ENCODE measurements at regions not wholly inside any gene's neighbourhood (a gene's known extent, or its start where the extent isn't known, plus 50 kb on each side); places are given as distances from the start of the nearest gene placed in this dataset.
"Not testable (repeated sequence)": the region's sequence is repeated elsewhere in the genome, so short reads cannot be mapped to it uniquely, and the experiment has no call there.

DNA sequence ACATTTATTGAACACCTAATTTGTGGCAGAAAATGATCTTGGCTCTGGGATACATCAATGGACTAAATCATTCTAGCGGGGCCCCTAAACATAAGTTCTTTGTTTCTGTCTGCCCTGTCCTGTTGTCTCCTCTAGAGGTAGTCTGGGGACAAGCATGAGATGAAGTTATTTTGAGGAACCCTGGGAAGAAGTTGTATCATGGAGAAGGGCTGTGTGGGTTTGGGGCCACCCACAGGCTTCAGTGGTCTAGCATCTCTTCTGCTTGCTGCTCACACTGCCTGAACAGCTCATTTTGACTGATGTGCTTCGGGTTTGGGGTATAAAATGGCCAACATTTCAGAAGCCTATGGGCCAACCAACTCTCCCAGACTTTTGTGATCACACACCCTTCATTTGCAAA lies 50.3 kb upstream of the OSBPL11 start:
- Mint-ChIP-seq H3K4me1 (no peaks in the 10 kb centered on the region), H3K36me3 (ENCODE audit: low read depth) (no peaks in the 10 kb centered on the region), H3K27me3 (no peaks in the 10 kb centered on the region), H3K4me3 (no peak overlapping the region), H3K9me3 (no peaks in the 10 kb centered on the region), H3K27ac (no peak overlapping the region)
- no peak for ATAC-seq (replicated peaks)

DNA sequence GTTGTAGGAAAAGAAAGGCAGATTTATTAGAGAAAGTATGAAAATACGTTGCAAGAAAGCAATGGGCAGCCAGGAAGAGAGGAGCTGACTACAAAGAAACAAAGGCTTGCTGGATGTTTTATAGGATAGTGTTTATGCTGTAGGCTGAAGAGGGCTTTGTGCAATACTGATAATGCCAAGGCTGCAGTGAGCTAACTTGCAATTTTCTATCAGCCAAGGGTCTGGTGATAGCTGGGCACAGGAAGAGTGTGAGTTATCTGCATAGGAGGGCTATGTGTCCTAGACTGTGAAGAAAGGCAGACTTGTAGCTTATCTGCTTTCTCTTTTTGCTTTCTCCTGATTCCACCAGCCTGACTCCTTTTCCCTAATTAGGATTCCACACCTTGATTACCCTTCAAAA lies 51.3 kb upstream of the OSBPL11 start:
- no peaks in the 10 kb centered on the region for H3K36me3 Mint-ChIP-seq (ENCODE audit: low read depth)
- H3K9me3 Mint-ChIP-seq, result no peaks in the 10 kb centered on the region
- H3K27ac Mint-ChIP-seq, result no peak overlapping the region
- no peak for ATAC-seq (replicated peaks)
- no peaks in the 10 kb centered on the region for H3K27me3 Mint-ChIP-seq
- H3K4me1 Mint-ChIP-seq, result no peaks in the 10 kb centered on the region
- no peak overlapping the region for H3K4me3 Mint-ChIP-seq

DNA sequence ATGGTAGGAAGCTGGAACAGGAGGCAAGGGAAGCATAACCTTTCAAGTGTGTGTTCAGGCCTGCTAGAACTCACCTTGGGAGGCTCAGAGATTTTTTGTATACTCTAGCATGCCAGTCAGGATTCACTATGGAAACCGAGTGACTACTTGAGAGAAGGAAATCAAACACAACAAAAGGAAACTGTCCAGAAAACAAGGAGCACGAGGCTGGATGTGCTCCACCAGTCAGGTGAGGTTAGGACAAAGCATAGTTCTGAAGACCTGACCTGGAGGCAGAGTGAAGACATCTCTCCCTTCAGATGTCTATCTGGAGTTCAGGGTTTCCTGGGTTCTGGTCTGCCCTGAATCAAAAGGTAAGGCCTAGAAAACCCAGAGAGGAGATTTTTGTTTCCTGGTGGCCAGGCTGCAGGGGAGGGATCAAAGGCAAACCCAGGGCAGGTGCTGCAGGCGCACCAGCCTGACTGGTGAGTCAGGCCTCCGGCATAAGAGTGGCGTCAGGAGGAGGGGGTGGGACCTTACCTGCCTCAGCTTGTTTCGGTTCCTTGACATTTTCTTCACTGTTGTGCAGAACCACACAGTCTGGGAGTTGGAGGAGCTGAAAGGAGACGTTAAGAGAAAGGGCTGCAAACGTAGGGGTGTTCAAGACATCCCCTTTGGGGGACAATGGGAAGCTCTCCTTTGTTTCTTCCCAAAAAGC lies 52.2 kb upstream of the OSBPL11 start:
- no peaks in the 10 kb centered on the region for H3K36me3 Mint-ChIP-seq (ENCODE audit: low read depth)
- no peak overlapping the region for H3K27ac Mint-ChIP-seq
- no peaks in the 10 kb centered on the region for H3K9me3 Mint-ChIP-seq
- H3K27me3 Mint-ChIP-seq, result no peaks in the 10 kb centered on the region
- no peak for ATAC-seq (replicated peaks)
- no peaks in the 10 kb centered on the region for H3K4me1 Mint-ChIP-seq
- no peak overlapping the region for H3K4me3 Mint-ChIP-seq

DNA sequence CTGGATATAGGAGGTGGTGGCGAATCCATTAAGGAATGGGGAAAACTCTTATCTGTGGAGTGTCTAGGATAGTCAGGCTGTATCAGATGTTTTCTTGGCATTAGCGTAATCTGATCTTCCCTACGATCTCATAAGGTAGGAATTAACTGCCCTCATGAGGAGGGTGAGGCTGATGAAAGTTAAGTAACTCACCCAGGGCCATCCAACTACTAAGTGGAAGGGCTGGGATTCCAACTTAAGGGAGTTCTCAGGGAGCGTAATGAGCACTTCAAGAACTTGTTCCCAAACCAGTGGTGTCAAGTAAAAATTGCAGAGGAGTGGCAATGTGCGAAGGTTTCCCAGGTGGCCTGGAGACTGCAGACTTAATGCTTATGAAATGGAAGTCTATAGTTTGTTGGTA lies 55.9 kb upstream of the OSBPL11 start:
- no peaks in the 10 kb centered on the region for H3K27me3 Mint-ChIP-seq
- no peaks in the 10 kb centered on the region for H3K36me3 Mint-ChIP-seq (ENCODE audit: low read depth)
- no peak overlapping the region for H3K4me3 Mint-ChIP-seq
- ATAC-seq (replicated peaks), result no peak
- H3K27ac Mint-ChIP-seq, result no peak overlapping the region
- H3K9me3 Mint-ChIP-seq, result no peaks in the 10 kb centered on the region
- H3K4me1 Mint-ChIP-seq, result no peaks in the 10 kb centered on the region

DNA sequence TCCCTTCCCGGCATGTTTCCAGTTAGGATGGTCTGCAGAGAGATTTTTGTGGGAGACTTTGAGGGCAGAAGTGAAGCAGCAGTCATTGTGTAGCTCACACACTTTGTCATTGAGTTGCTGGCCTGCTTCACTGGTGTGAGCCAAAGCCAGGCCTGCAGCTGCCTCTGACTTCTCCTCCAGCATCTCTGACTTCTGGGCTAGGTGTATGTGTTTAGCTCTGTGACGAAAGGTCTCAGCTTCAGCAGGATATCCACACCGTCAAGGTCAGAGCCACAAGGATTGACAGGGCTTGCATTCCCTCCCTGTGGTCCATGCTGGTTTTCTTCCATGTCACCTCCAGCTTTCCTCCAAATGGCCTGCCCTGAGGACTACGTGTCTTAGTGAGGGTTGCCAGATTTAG lies 57.1 kb upstream of the OSBPL11 start:
- ATAC-seq (replicated peaks), result no peak
- no peaks in the 10 kb centered on the region for H3K36me3 Mint-ChIP-seq (ENCODE audit: low read depth)
- H3K4me1 Mint-ChIP-seq, result no peaks in the 10 kb centered on the region
- H3K27me3 Mint-ChIP-seq, result no peaks in the 10 kb centered on the region
- H3K4me3 Mint-ChIP-seq, result no peak overlapping the region
- no peaks in the 10 kb centered on the region for H3K9me3 Mint-ChIP-seq
- no peak overlapping the region for H3K27ac Mint-ChIP-seq

DNA sequence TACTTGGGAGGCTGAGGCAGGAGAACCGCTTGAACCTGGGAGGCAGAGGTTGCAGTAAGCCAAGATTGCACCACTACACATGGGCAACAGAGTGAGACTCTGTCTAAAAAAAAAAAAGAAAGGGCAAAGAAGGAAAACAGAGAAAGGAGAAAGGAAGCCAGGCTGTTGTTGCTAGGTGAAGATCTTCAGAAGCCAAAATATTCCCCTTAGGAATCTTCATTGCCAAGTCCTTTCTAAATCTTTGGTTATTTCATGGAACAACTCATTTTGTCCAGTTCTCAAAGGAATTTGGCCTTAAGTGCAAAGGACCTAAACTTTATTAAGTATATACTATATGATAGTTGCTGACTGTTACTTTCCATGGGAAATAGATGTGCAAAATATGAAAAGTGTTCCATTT lies 59.2 kb upstream of the OSBPL11 start:
- H3K4me1 Mint-ChIP-seq, result no peaks in the 10 kb centered on the region
- no peak overlapping the region for H3K4me3 Mint-ChIP-seq
- H3K9me3 Mint-ChIP-seq, result no peaks in the 10 kb centered on the region
- H3K36me3 Mint-ChIP-seq (ENCODE audit: low read depth), result no peaks in the 10 kb centered on the region
- H3K27me3 Mint-ChIP-seq, result no peaks in the 10 kb centered on the region
- ATAC-seq (replicated peaks), result no peak
- no peak overlapping the region for H3K27ac Mint-ChIP-seq

DNA sequence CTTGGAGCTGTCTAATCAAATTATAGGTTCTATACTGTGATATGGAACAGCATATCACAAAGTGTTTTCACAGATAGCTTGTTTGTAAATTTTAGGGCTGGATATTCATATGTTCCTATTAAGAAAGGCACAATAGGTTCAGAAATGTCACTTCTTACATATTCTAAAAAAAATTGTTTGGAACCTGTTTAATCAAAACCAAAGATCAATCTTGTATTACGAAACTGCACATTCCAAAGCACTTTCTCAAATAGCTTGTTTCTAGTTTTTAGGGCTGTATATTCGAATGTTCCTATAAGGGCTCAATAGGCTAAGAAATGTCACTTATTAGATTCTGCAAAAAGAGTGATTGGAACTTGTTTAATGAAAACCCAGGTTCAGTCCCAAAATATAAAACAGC lies 67.4 kb upstream of the OSBPL11 start:
- H3K9me3 Mint-ChIP-seq, result no peaks in the 10 kb centered on the region
- no peak for ATAC-seq (replicated peaks)
- H3K4me3 Mint-ChIP-seq, result no peak overlapping the region
- H3K27ac Mint-ChIP-seq, result no peak overlapping the region
- no peaks in the 10 kb centered on the region for H3K27me3 Mint-ChIP-seq
- no peaks in the 10 kb centered on the region for H3K4me1 Mint-ChIP-seq
- no peaks in the 10 kb centered on the region for H3K36me3 Mint-ChIP-seq (ENCODE audit: low read depth)

DNA sequence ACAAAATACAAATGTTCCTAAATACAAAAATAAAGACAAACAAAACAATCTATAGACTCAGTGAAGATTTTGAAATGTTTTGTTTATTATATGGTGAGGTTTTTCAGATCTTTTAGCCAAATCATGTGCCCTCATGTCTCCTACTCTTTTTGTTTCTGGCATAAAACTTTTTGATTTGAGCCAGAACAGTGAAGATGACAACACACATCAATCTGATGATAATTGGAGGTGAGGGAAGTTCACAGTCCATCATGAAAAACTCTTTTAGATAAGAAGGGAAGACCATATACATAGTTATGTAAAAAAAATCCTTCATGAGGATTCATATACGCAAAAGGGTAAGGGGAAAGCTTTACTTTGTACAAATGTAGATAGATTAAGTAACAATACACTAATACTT lies 75.1 kb upstream of the OSBPL11 start:
- ATAC-seq (replicated peaks), result no peak
- Mint-ChIP-seq H3K4me3 (no peak overlapping the region), H3K27ac (peak overlapping the region; percentile 6), H3K36me3 (ENCODE audit: low read depth) (no peaks in the 10 kb centered on the region), H3K4me1 (no peaks in the 10 kb centered on the region), H3K27me3 (peaks cover 6% of the 10 kb centered on the region), H3K9me3 (no peaks in the 10 kb centered on the region)

DNA sequence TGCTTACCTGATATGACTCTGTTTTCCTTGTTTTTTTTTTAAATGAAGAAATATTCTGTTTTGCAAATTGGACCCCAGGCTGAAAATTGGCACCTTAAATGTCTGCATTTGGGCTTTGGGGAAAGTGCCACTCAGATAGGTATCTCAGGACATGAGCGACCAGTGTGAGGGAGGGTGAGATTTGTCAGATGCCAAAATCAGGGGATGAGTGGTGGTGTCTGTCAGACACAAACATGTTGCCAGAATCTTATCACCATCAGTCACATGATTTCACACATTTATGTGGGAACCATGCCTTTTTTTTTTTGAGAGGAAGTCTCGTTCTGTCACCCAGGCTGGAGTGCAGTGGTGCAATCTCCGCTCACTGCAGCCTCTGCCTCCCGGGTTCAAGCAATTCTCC lies 75.6 kb upstream of the OSBPL11 start:
- Mint-ChIP-seq H3K4me1 (no peaks in the 10 kb centered on the region), H3K27me3 (peaks cover 6% of the 10 kb centered on the region), H3K36me3 (ENCODE audit: low read depth) (no peaks in the 10 kb centered on the region), H3K4me3 (no peak overlapping the region), H3K27ac (no peak overlapping the region), H3K9me3 (no peaks in the 10 kb centered on the region)
- ATAC-seq (replicated peaks), result no peak

DNA sequence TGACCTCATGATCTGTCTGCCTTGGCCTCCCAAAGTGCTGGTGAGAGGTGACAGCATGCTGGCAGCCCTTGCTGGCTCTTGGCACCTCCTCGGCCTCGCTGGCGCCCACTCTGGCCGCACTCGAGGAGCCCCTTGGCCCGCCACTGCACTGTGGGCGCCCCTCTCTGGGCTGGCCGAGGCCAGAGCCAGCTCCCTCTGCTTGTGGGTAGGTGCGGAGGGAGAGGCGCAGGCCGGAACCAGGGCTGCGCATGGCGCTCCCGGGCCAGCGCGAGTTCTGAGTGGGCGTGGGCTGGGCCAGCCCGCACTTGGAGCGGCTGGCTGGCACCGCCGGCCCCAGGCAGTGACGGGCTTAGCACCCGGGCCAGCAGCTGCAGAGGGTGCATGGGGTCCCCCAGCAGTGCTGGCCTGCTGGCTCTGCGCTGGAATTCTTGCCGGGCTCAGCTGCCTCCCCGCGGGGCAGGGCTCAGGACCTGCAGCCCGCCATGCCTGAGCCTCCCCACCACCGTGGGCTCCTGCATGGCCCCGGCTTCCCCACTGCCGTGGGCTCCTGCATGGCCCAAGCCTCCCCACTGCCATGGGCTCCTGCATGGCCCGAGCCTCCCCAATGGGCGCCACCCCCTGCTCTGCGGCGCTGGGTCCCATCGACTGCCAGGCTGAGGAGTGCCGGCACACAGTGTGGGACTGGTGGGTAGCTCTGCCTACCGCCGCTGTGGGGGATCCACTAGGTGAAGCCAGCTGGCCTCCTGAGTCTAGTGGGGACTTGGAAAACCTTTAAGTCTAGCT lies 76.4 kb upstream of the OSBPL11 start:
- no peak overlapping the region for H3K27ac Mint-ChIP-seq
- H3K4me3 Mint-ChIP-seq, result no peak overlapping the region
- no peaks in the 10 kb centered on the region for H3K36me3 Mint-ChIP-seq (ENCODE audit: low read depth)
- no peak for ATAC-seq (replicated peaks)
- no peaks in the 10 kb centered on the region for H3K4me1 Mint-ChIP-seq
- H3K9me3 Mint-ChIP-seq, result no peaks in the 10 kb centered on the region
- peaks cover 6% of the 10 kb centered on the region for H3K27me3 Mint-ChIP-seq

DNA sequence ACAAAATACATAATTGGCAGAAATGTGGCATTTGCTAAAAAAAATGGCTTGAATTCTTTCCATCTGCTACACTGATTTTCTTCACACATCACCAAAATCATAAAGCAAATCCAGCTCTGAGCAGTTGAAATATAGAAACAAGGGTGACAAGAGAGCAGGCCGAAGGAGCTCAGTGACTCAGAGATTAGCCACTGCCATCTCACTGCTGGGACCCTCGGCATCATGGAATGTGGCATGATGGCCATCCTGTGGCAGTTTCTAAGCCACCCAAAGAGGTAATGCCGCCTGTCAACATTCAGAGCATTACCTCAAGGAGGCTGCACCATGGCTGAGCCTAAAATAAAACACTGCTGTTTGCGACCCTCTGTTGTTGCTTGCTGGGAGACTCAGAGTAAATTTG lies 80.5 kb upstream of the OSBPL11 start:
- Mint-ChIP-seq H3K4me3 (no peak overlapping the region), H3K27me3 (peaks cover 6% of the 10 kb centered on the region), H3K4me1 (no peaks in the 10 kb centered on the region), H3K27ac (no peak overlapping the region), H3K36me3 (ENCODE audit: low read depth) (no peaks in the 10 kb centered on the region), H3K9me3 (no peaks in the 10 kb centered on the region)
- no peak for ATAC-seq (replicated peaks)

DNA sequence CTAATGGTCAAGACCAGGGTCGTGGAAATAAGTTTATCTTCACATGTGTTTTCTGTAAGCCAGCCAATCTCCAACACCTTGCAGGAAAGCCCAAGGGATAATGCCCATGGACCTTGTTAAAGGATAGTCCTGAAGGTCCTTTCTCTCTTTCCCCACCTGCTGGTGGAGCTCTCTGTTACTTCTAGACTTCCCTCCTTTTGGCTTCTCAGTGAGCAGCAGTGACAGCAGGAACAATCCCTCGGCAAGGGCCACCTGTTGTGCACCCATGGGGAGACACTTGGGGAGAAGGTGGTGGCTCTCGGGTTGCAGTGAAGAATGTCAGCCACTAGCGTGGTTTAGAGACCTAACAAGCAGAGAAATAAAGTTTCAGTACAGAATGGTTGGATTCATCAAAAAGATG lies 84.0 kb upstream of the OSBPL11 start:
- Mint-ChIP-seq H3K4me3 (no peak overlapping the region), H3K27ac (no peak overlapping the region), H3K9me3 (no peaks in the 10 kb centered on the region), H3K4me1 (no peaks in the 10 kb centered on the region), H3K27me3 (no peaks in the 10 kb centered on the region), H3K36me3 (ENCODE audit: low read depth) (no peaks in the 10 kb centered on the region)
- ATAC-seq (replicated peaks), result no peak

DNA sequence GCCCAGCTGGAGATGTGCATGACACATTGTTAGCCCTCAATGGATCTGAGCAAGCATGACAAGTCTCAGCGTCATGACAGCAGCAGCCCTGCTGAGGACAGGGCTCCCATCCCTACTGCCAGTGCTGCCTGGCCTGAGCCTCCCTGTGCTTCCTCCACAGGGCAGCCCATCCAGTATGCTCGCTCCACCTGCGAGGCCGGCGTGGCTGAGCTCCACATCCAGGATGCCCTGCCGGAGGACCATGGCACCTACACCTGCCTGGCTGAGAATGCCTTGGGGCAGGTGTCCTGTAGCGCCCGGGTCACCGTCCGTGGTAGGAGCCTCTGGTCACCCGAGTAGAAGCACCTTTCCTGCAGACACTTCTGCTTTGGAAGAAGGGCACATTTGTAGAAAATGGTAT lies 85.8 kb upstream of the OSBPL11 start:
- no peak for ATAC-seq (replicated peaks)
- Mint-ChIP-seq H3K4me3 (no peak overlapping the region), H3K27ac (no peak overlapping the region), H3K36me3 (ENCODE audit: low read depth) (no peaks in the 10 kb centered on the region), H3K9me3 (no peaks in the 10 kb centered on the region), H3K27me3 (no peaks in the 10 kb centered on the region), H3K4me1 (no peaks in the 10 kb centered on the region)

DNA sequence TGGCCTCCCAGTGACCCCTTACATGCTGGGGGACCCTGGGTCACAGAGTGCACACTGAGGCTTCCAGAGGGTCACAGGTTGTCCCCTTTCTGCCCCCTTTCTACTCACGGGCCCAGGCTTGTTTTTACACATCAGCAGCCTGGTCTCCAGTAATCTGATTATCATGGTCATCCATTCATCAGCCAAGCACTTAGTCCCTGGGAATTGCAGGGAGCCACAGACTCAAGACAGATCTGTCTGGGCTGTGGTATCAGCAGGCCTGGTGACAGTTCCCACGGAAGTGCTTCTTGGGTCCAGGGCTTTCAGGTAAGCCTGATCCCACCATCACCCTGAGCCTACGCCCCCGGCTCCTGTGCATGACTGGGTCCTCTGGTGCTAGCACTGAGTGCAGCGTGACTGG lies 86.6 kb upstream of the OSBPL11 start:
- H3K36me3 Mint-ChIP-seq (ENCODE audit: low read depth); H3K27me3 Mint-ChIP-seq; H3K4me3 Mint-ChIP-seq; H3K4me1 Mint-ChIP-seq; H3K9me3 Mint-ChIP-seq; ATAC-seq (replicated peaks); H3K27ac Mint-ChIP-seq: not testable (repeated sequence)

DNA sequence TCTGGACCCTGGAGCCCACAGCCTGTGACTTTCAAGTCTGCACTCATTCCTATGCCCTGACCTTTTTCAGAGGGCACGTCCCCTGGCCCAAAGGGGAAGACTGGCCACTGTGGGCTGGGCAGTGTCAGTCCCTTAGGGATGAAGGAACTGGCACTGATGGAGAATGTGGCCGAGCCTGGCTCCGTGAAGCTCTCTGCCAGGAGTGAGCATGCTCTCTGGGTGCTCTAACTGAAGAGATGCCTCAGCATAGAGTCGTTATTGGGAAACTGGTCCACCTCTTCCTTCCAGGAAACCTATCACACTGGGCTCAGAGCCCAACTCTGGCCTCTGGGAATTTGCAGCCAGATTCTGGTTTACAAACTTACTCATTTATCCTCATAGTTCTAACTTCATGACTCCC lies 87.3 kb upstream of the OSBPL11 start:
- H3K27me3 Mint-ChIP-seq; ATAC-seq (replicated peaks); H3K4me1 Mint-ChIP-seq; H3K27ac Mint-ChIP-seq; H3K9me3 Mint-ChIP-seq; H3K36me3 Mint-ChIP-seq (ENCODE audit: low read depth); H3K4me3 Mint-ChIP-seq: not testable (repeated sequence)
